Body of pancreas (tissue), 4 donors: ENCODE measurements at regions not wholly inside any gene's neighbourhood (a gene's known extent, or its start where the extent isn't known, plus 50 kb on each side); places are given as distances from the start of the nearest gene placed in this dataset.

Experiments
- ATAC-seq: fragments of 150-250 bp; one replicate; pipeline ENCODE4 v1.9.1; 2016
- DNase-seq, 4 donors: peaks; one replicate each; pipeline ENCODE4 v3.0.0-alpha.2; 2019
- H3K27ac ChIP-seq, 4 donors: fragments of 200-600 bp; sonication (generic); 1 replicate in 3 of 4; 2 replicates in 1 of 4; pipeline versions ENCODE4 v1.5.1 to v1.6.1; 2016 to 2019; ENCODE audit warnings: mild to moderate bottlenecking in 1 of 4, mixed read lengths in 1 of 4, moderate library complexity in 1 of 4
- H3K27me3 ChIP-seq, 2 donors: fragments of 200-600 bp; sonication (generic); one replicate each; pipeline ENCODE4 v1.6.0; 2016; ENCODE audit warnings: mild to moderate bottlenecking in 1 of 2
- H3K36me3 ChIP-seq, 2 donors: fragments of 200-600 bp; sonication (generic); replicated peaks in 1 of 2; 2 replicates each; pipeline ENCODE4 v1.5.1; 2016; ENCODE audit warnings: low read depth in 2 of 2; ENCODE audit not compliant: insufficient read depth in 1 of 2
- H3K4me1 ChIP-seq: fragments of 200-600 bp; sonication (generic); one replicate; pipeline ENCODE4 v1.6.0; 2016
- H3K4me3 ChIP-seq, 2 donors: fragments of 200-600 bp; sonication (generic); 1 replicate in 1 of 2; 2 replicates in 1 of 2; pipeline ENCODE4 v1.5.1; 2016 to 2019
- H3K9me3 ChIP-seq, 3 donors: fragments of 200-600 bp; sonication (generic); 1 replicate in 2 of 3; 2 replicates in 1 of 3; pipeline ENCODE4 v1.5.1; 2016
- POLR2A ChIP-seq, 3 donors: fragments of 450-650 bp; IDR thresholded peaks; one replicate each; pipeline ENCODE4 v1.6.1; 2016; ENCODE audit warnings: antibody characterized with exemption in 3 of 3, mild to moderate bottlenecking in 2 of 3
- WGBS, 2 donors: methylation state at CpG; one replicate each; pipeline ENCODE4 v1.1.5; 2017; 5-methylcytosine and 5-hydroxymethylcytosine counted together
- intact Hi-C: fragments of 100-400 bp; cut with DNase I; formaldehyde crosslinking; loops from one replicate; pipeline ENCODE4 v1.15.1; 2023
- TF ChIP-seq, protein P1 (sequence below), 7 experiments: fragments of 450-650 bp in 4 of 7; fragments of 200-600 bp in 3 of 7; sonication (generic) in 3 of 7; IDR thresholded peaks; one replicate each; pipeline ENCODE4 v1.5.1; 2016 to 2019; ENCODE audit warnings: antibody characterized with exemption in 7 of 7

DNA sequence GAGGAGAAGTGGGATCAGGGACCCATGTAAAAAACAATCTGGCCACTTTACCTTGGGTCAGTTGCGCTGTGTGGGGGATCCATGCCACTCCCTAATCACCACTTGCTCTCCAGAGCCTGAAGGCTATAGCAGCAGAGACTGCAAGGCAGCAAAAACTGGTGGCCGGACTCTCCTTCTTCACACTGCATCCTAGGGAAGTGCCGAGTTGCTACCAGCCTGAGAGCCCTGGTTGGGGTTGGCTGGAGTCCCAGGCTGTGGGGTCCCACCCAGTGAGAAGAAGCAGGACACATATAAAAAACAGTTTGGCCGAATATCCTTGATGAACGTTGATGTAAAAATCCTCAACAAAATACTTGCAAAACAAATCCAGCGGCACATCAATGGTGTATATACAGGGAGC, 341.2 kb downstream of the AEBP2 start:
- intact Hi-C loops, result no loop called here
- H3K4me1 ChIP-seq, result no peaks in the 10 kb centered on the region
- no peaks in the 10 kb centered on the region for H3K36me3 ChIP-seq
- H3K9me3 ChIP-seq, result no peaks in the 10 kb centered on the region
- no peak for TF ChIP-seq POLR2A (IDR thresholded peaks at IDR 0.05)
- TF ChIP-seq, protein P1, sequence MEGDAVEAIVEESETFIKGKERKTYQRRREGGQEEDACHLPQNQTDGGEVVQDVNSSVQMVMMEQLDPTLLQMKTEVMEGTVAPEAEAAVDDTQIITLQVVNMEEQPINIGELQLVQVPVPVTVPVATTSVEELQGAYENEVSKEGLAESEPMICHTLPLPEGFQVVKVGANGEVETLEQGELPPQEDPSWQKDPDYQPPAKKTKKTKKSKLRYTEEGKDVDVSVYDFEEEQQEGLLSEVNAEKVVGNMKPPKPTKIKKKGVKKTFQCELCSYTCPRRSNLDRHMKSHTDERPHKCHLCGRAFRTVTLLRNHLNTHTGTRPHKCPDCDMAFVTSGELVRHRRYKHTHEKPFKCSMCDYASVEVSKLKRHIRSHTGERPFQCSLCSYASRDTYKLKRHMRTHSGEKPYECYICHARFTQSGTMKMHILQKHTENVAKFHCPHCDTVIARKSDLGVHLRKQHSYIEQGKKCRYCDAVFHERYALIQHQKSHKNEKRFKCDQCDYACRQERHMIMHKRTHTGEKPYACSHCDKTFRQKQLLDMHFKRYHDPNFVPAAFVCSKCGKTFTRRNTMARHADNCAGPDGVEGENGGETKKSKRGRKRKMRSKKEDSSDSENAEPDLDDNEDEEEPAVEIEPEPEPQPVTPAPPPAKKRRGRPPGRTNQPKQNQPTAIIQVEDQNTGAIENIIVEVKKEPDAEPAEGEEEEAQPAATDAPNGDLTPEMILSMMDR (IDR thresholded peaks at IDR 0.05), result no peak
- DNase-seq (no peak), ATAC-seq (no peak)
- H3K27ac ChIP-seq, result no peak overlapping the region
- 72 to 76% methylated on average over 6 of the region's 6 CpGs for WGBS, 2 donors
- H3K4me3 ChIP-seq, result no peak overlapping the region
- H3K27me3 ChIP-seq, result no peaks in the 10 kb centered on the region

DNA sequence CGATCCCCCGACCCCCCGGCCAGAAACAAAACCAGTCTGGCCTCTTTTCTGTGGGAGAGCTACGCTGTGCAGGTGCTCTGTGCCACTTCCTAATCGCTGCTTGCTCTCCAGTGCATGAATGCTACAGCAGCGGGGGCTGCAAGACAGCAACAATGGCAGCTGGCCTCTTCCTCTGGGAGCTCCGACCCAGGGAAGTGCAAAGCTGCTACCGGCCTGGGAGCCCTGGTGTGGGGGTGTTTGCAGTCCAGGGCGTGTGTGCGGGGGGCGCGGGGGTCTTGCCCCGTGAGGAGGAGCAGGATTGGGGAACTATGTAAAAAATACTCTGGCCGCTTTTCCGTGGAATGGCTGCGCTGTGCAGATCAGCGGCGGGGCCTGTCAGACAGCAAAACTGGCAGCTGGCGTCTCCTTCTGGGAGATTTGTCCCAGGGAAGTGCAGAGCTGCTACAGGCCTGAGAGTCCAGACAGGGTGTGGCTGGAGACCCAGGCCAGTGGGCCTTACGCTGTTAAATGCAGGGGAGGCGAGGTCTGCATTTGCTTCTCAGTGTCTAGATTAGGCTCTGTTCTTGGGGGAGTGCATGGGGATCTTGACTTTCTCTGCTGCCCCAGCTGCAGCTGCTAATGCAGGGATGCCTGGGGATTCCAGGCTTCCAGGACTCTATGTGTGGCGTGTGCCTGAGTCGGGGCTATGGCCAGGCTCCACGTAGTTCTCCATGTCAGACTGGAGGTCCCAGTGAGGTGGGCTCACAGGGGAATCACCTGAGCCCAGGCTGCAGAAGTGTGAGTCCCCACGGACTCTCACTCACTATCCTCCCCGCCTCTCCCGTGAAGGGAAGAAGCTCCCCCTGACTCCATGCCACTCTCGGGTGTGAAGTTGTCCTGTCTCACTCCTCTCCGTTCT, 344.5 kb downstream of the AEBP2 start:
- DNase-seq, result no peak
- Histone ChIP-seq H3K9me3 (no peaks in the 10 kb centered on the region), H3K4me3 (no peak overlapping the region)

DNA sequence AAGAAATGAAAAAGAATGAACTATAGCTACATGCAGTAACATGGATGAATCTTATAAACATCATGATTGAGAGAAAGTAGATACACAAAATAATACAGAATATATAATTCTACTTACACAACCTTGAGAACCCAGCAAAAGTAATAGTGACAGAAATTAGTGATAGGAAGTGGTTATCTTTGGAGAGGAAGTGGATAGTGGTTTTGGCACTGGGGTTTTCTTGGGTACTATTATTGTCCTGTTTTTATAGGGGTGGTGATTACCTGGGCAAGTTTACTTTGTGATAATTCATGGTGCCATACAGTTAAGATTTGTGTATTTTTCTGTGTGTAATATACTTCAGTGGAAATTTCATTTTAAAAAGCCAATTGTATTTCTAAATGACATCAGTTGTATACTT, 352.7 kb downstream of the AEBP2 start:
- DNase-seq (no peak), ATAC-seq (no peak)
- Histone ChIP-seq H3K27me3 (no peaks in the 10 kb centered on the region), H3K9me3 (no peaks in the 10 kb centered on the region), H3K4me3 (no peak overlapping the region), H3K27ac (no peak overlapping the region), H3K36me3 (no peaks in the 10 kb centered on the region), H3K4me1 (no peaks in the 10 kb centered on the region)
- no peak for TF ChIP-seq POLR2A (IDR thresholded peaks at IDR 0.05)
- TF ChIP-seq, protein P1 (IDR thresholded peaks at IDR 0.05), result no peak
- intact Hi-C loops, result no loop called here

More for the DNA sequence above, 344.5 kb downstream of the AEBP2 start:
- Histone ChIP-seq H3K36me3 (no peaks in the 10 kb centered on the region), H3K4me1 (no peaks in the 10 kb centered on the region), H3K27ac (no peak overlapping the region), H3K27me3 (no peaks in the 10 kb centered on the region)
- intact Hi-C loops, result no loop called here
- 61 to 69% methylated on average over 21 to 29 of the region's 29 CpGs for WGBS, 2 donors
- ATAC-seq, result peak; percentile 50
- TF ChIP-seq, protein P1 (IDR thresholded peaks at IDR 0.05), result no peak
- no peak for TF ChIP-seq POLR2A (IDR thresholded peaks at IDR 0.05)

DNA sequence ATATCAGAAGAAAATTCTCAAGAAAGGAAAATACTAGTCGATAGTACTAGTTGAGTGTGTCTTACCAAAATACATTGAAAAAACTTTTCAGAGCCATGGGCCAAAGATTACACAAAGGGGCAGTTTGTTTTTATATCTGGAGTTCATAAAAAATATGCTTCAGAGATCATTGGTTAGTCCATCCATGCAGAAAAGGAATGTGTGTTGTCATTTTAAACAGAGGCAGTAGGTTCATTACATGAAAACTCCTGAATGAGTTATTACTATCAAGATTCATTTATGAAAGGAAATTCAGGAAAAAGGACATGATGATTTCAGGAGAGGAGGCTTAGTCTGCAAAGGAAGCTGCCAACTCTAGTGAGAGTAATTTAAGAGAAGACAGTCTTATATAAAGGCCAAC, 354.8 kb downstream of the AEBP2 start:
- Histone ChIP-seq H3K4me3 (no peak overlapping the region), H3K4me1 (no peaks in the 10 kb centered on the region), H3K27me3 (no peaks in the 10 kb centered on the region), H3K9me3 (no peaks in the 10 kb centered on the region), H3K27ac (no peak overlapping the region), H3K36me3 (no peaks in the 10 kb centered on the region)
- intact Hi-C loops, result no loop called here
- 79 to 97% methylated on average over 1 of the region's 1 CpG for WGBS, 2 donors
- DNase-seq (no peak), ATAC-seq (no peak)
- no peak for TF ChIP-seq POLR2A (IDR thresholded peaks at IDR 0.05)

DNA sequence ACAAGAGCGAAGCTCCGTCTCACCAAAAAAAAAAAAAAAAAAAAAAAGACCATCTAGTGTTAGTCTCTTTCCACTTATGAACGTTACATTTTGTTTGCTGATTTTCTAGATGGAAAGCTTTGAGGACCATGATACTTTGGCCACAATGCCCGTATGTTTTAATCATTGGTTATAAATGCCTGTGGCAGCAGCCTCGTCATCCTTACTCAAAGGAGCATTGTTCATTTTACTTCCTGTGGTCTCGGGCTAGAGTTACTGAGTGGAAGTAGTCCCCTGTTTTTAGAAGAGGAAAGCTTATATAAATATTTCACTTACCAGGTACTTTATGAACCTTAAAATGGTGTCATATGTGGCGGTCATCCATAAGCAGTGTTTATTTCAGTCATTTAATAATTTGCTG, 359.9 kb downstream of the AEBP2 start:
- no peak for ATAC-seq

More for the DNA sequence above, 359.9 kb downstream of the AEBP2 start:
- H3K27ac ChIP-seq, result no peak overlapping the region
- H3K27me3 ChIP-seq, result no peaks in the 10 kb centered on the region
- H3K36me3 ChIP-seq, result no peaks in the 10 kb centered on the region
- H3K4me1 ChIP-seq, result peaks cover 7% of the 10 kb centered on the region
- H3K4me3 ChIP-seq, result no peak overlapping the region
- intact Hi-C loops, result no loop called here
- no peaks in the 10 kb centered on the region for H3K9me3 ChIP-seq
- WGBS, 2 donors, result 80 to 83% methylated on average over 7 of the region's 7 CpGs
- TF ChIP-seq, protein P1 (IDR thresholded peaks at IDR 0.05), result no peak
- no peak for TF ChIP-seq POLR2A (IDR thresholded peaks at IDR 0.05)
- DNase-seq, result no peak
